ENCODE measurements at regions not wholly inside any gene's neighbourhood (a gene's known extent, or its start where the extent isn't known, plus 50 kb on each side); places are given as distances from the start of the nearest gene placed in this dataset.

GRCh38 chr9:119094086-119094485 is 275.1 kb downstream of the BRINP1 start:
- DNase-seq = no peak
- Histone ChIP-seq H3K27me3 (ENCODE audit: low read depth) (no peaks in the 10 kb centered on the region), H3K4me1 (peaks cover 15% of the 10 kb centered on the region), H3K27ac (replicated peaks) (no peak overlapping the region), H3K9me3 (replicated peaks) (peaks cover 5% of the 10 kb centered on the region), H3K36me3 (no peaks in the 10 kb centered on the region), H3K4me3 (no peak overlapping the region)
- TF ChIP-seq, protein P1, sequence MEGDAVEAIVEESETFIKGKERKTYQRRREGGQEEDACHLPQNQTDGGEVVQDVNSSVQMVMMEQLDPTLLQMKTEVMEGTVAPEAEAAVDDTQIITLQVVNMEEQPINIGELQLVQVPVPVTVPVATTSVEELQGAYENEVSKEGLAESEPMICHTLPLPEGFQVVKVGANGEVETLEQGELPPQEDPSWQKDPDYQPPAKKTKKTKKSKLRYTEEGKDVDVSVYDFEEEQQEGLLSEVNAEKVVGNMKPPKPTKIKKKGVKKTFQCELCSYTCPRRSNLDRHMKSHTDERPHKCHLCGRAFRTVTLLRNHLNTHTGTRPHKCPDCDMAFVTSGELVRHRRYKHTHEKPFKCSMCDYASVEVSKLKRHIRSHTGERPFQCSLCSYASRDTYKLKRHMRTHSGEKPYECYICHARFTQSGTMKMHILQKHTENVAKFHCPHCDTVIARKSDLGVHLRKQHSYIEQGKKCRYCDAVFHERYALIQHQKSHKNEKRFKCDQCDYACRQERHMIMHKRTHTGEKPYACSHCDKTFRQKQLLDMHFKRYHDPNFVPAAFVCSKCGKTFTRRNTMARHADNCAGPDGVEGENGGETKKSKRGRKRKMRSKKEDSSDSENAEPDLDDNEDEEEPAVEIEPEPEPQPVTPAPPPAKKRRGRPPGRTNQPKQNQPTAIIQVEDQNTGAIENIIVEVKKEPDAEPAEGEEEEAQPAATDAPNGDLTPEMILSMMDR (IDR thresholded peaks at IDR 0.05; ENCODE audit: borderline replicate concordance) = no peak
- intact Hi-C loops (cut with micrococcal nuclease) = no loop called here

DNA sequence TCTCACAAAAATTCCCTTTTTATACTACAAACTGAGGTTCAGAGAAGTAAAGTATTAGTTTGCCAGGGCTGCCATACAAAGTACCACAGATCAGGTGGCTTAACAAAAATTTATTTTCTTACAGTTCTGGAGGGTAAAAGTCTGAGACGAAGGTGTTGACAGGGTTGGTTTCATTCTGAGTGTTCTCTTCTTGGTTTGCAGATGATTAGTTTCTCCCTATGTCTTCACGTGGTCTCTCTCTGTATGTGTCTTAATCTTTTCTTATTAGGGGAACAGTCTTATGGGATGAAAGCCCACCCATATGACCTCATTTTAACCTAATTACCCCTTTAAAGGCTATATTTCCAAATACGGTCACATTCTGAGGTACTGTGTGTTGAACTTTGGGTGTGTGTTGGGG is 274.2 kb downstream of the BRINP1 start:
- no peak for DNase-seq
- H3K9me3 ChIP-seq (replicated peaks) = peaks cover 5% of the 10 kb centered on the region
- H3K4me1 ChIP-seq = peaks cover 19% of the 10 kb centered on the region
- H3K36me3 ChIP-seq = no peaks in the 10 kb centered on the region
- no peaks in the 10 kb centered on the region for H3K27me3 ChIP-seq (ENCODE audit: low read depth)
- H3K4me3 ChIP-seq = no peak overlapping the region
- intact Hi-C loops (cut with micrococcal nuclease) = no loop called here
- H3K27ac ChIP-seq (replicated peaks) = no peak overlapping the region
- TF ChIP-seq, protein P1 (IDR thresholded peaks at IDR 0.05; ENCODE audit: borderline replicate concordance) = no peak

GRCh38 chr9:119101048-119101447 is 268.2 kb downstream of the BRINP1 start:
- H3K27me3 ChIP-seq (ENCODE audit: low read depth) = no peaks in the 10 kb centered on the region
- peaks cover 5% of the 10 kb centered on the region for H3K9me3 ChIP-seq (replicated peaks)

GRCh38 chr9:119114681-119115080 is 254.6 kb downstream of the BRINP1 start:
- no peak overlapping the region for H3K4me3 ChIP-seq
- intact Hi-C loops (cut with micrococcal nuclease) = no loop called here
- TF ChIP-seq, protein P1 (IDR thresholded peaks at IDR 0.05; ENCODE audit: borderline replicate concordance) = no peak
- no peaks in the 10 kb centered on the region for H3K9me3 ChIP-seq (replicated peaks)
- H3K36me3 ChIP-seq = no peaks in the 10 kb centered on the region
- H3K4me1 ChIP-seq = no peaks in the 10 kb centered on the region
- H3K27me3 ChIP-seq (ENCODE audit: low read depth) = no peaks in the 10 kb centered on the region
- H3K27ac ChIP-seq (replicated peaks) = no peak overlapping the region
- DNase-seq = no peak

More at GRCh38 chr9:119101048-119101447, 268.2 kb downstream of the BRINP1 start:
- Histone ChIP-seq H3K36me3 (no peaks in the 10 kb centered on the region), H3K4me3 (no peak overlapping the region), H3K4me1 (peaks cover 4% of the 10 kb centered on the region), H3K27ac (replicated peaks) (no peak overlapping the region)
- DNase-seq = no peak
- TF ChIP-seq, protein P1 (IDR thresholded peaks at IDR 0.05; ENCODE audit: borderline replicate concordance) = no peak
- intact Hi-C loops (cut with micrococcal nuclease) = no loop called here

Data from left ventricle myocardium inferior (tissue), 1 donor.